ENCODE measurements at regions not wholly inside any gene's neighbourhood (a gene's known extent, or its start where the extent isn't known, plus 50 kb on each side); places are given as distances from the start of the nearest gene placed in this dataset.

DNA sequence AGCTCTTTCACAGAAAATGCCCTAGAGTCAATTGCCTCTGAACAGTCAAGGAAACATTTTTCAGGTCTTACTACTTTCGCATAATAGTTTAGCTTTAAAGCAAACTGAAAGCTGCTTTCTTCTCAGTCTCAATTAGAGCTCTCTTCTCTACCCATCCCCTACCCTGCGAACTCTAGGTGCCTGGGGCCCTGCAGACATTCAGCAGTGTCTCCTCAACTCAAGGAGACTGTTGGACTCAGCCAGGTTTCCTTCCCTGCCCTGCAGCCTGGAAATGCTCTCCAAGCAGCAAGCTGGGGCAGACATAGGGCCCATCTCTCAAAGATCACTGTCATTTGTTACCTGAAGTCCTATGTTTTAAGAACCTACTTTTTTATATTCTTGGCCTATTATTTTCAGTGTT, 312.5 kb upstream of the PRICKLE1 start:
- Histone ChIP-seq H3K79me2 (ENCODE audit: insufficient read depth, low read length) (no peaks in the 10 kb centered on the region), H3K27me3 (ENCODE audit: insufficient read depth, low read length, poor library complexity, severe bottlenecking) (no peaks in the 10 kb centered on the region), H4K20me1 (ENCODE audit: insufficient read depth, low read length, poor library complexity, severe bottlenecking) (no peaks in the 10 kb centered on the region), H3K4me2 (ENCODE audit: low read depth, low read length, poor library complexity, severe bottlenecking) (no peak overlapping the region), H3K36me3 (ENCODE audit: insufficient read depth, low read length) (no peaks in the 10 kb centered on the region), H2AFZ (ENCODE audit: low read length) (no peak overlapping the region), H3F3A (ENCODE audit: low read depth) (no peaks in the 10 kb centered on the region), H3K9me2 (replicated peaks; ENCODE audit: low read depth, low read length) (no peaks in the 10 kb centered on the region), H3K9ac (ENCODE audit: low read depth, low read length, poor library complexity, severe bottlenecking) (no peak overlapping the region), H3K9me3 (ENCODE audit: insufficient read depth, low read depth, low read length) (no peaks in the 10 kb centered on the region; the same call in 1 of the 2 replicates), H3K4me3 (ENCODE audit: low read length, poor library complexity, severe bottlenecking) (no peak overlapping the region), H3K4me1 (ENCODE audit: insufficient read depth, low read length, poor library complexity, severe bottlenecking) (no peaks in the 10 kb centered on the region)
- no peak for TF ChIP-seq EZH2phosphoT487 (IDR thresholded peaks at IDR 0.05; ENCODE audit: borderline replicate concordance)
- TF ChIP-seq, protein P1, sequence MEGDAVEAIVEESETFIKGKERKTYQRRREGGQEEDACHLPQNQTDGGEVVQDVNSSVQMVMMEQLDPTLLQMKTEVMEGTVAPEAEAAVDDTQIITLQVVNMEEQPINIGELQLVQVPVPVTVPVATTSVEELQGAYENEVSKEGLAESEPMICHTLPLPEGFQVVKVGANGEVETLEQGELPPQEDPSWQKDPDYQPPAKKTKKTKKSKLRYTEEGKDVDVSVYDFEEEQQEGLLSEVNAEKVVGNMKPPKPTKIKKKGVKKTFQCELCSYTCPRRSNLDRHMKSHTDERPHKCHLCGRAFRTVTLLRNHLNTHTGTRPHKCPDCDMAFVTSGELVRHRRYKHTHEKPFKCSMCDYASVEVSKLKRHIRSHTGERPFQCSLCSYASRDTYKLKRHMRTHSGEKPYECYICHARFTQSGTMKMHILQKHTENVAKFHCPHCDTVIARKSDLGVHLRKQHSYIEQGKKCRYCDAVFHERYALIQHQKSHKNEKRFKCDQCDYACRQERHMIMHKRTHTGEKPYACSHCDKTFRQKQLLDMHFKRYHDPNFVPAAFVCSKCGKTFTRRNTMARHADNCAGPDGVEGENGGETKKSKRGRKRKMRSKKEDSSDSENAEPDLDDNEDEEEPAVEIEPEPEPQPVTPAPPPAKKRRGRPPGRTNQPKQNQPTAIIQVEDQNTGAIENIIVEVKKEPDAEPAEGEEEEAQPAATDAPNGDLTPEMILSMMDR (conservative IDR thresholded peaks at IDR 0.05; ENCODE audit: low read length), result no peak

DNA sequence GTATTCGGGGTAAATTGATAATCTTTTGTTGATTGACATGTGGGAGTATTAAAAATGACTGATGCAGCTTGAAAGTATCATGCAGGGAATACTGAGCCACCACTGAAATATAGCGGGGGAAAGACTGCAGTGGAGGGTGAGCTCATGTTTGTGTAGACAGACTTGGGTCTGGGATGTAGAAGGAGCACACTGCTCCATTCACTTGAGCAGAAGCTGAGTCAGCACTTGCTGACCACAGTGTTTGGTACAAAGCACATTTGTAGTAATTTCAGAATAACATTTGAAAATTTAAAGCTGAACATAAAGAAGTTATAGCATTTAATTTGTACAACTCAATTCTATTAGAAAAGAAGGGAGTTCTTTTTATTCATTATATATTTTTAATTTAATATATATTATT, 304.3 kb upstream of the PRICKLE1 start:
- Histone ChIP-seq H3K79me2 (ENCODE audit: insufficient read depth, low read length) (no peaks in the 10 kb centered on the region), H2AFZ (ENCODE audit: low read length) (no peak overlapping the region), H3K9me2 (replicated peaks; ENCODE audit: low read depth, low read length) (no peaks in the 10 kb centered on the region), H3K4me3 (ENCODE audit: low read length, poor library complexity, severe bottlenecking) (no peak overlapping the region), H3K27me3 (ENCODE audit: insufficient read depth, low read length, poor library complexity, severe bottlenecking) (no peaks in the 10 kb centered on the region), H3K36me3 (ENCODE audit: insufficient read depth, low read length) (no peaks in the 10 kb centered on the region), H3K4me1 (ENCODE audit: insufficient read depth, low read length, poor library complexity, severe bottlenecking) (no peaks in the 10 kb centered on the region), H3K9ac (ENCODE audit: low read depth, low read length, poor library complexity, severe bottlenecking) (no peak overlapping the region), H3K9me3 (ENCODE audit: insufficient read depth, low read depth, low read length) (no peaks in the 10 kb centered on the region), H3K4me2 (ENCODE audit: low read depth, low read length, poor library complexity, severe bottlenecking) (no peak overlapping the region), H4K20me1 (ENCODE audit: insufficient read depth, low read length, poor library complexity, severe bottlenecking) (no peaks in the 10 kb centered on the region), H3F3A (ENCODE audit: low read depth) (no peaks in the 10 kb centered on the region)
- TF ChIP-seq EZH2phosphoT487 (IDR thresholded peaks at IDR 0.05; ENCODE audit: borderline replicate concordance), result no peak
- TF ChIP-seq, protein P1 (conservative IDR thresholded peaks at IDR 0.05; ENCODE audit: low read length), result no peak

DNA sequence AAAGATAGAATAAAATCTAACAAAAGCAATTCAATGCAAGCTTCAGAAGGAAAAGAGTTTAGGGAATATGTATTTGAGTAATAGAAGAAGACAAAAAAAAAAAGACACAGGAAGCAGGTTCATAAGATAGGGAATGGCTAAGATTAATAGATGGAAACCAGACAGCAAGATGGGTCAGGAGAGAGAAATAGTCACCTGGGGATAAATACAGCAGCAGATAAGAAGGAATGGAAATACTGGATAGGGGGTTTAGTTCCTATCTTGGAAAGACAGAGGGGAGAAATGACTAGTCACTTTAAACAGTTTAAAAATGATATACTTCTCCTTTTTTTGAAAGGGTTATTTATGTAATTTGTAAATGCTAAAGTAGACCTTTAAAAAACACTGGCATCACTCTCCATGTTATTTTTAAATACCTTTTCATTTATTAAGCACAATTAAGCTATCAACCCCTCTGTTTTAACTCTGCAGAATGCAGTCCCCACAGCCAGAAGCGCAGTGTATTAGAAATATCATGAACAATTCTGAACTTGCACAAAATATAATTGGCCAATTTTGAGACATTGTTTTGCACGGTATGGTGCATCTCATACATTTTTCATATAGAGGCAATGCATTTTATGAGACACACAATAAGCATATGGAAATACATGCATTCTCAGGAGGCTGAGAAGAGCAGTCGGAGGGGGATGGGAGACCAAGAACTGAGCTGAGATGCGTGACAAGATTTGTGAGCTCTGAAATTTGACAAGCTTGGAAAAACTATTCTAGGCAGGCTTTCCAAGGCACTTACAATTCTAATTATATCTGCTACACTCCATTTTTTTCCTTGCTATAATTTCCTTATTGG, 303.4 kb upstream of the PRICKLE1 start:
- Histone ChIP-seq H3K4me1 (ENCODE audit: insufficient read depth, low read length, poor library complexity, severe bottlenecking) (no peaks in the 10 kb centered on the region), H3K36me3 (ENCODE audit: insufficient read depth, low read length) (no peaks in the 10 kb centered on the region), H3K9me3 (ENCODE audit: insufficient read depth, low read depth, low read length) (no peaks in the 10 kb centered on the region; the same call in 1 of the 2 replicates), H4K20me1 (ENCODE audit: insufficient read depth, low read length, poor library complexity, severe bottlenecking) (no peaks in the 10 kb centered on the region), H3K9ac (ENCODE audit: low read depth, low read length, poor library complexity, severe bottlenecking) (no peak overlapping the region), H3K9me2 (replicated peaks; ENCODE audit: low read depth, low read length) (no peaks in the 10 kb centered on the region), H3K27me3 (ENCODE audit: insufficient read depth, low read length, poor library complexity, severe bottlenecking) (no peaks in the 10 kb centered on the region), H3K4me3 (ENCODE audit: low read length, poor library complexity, severe bottlenecking) (no peak overlapping the region), H3K79me2 (ENCODE audit: insufficient read depth, low read length) (no peaks in the 10 kb centered on the region), H2AFZ (ENCODE audit: low read length) (no peak overlapping the region), H3K4me2 (ENCODE audit: low read depth, low read length, poor library complexity, severe bottlenecking) (no peak overlapping the region), H3F3A (ENCODE audit: low read depth) (no peaks in the 10 kb centered on the region)
- TF ChIP-seq, protein P1 (conservative IDR thresholded peaks at IDR 0.05; ENCODE audit: low read length), result no peak
- TF ChIP-seq EZH2phosphoT487 (IDR thresholded peaks at IDR 0.05; ENCODE audit: borderline replicate concordance), result no peak
